ENCODE measurements at regions not wholly inside any gene's neighbourhood (a gene's known extent, or its start where the extent isn't known, plus 50 kb on each side); places are given as distances from the start of the nearest gene placed in this dataset.

DNA sequence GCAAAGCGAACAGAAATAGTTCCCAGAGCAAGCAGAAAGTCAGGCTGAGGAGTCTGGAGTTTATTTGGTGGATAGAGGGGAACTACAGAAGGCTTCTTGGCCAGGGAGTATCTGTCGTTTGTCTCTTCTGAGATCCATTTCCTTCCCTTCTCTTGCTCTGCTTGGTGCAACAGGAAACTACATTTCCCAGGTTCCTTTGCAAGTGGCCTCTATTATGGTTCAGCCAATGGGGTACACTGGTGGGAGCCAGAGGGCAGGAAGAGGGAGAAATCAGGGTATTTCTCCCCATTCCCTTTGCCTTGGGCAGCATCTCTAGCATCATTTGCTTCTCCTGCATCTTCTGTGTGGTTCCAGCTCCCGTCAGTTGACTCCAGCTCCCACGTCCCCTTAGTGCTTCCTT, 142.1 kb downstream of the BCOR start:
- Histone ChIP-seq H3K4me1 (ENCODE audit: insufficient read depth, low read length) (peaks cover 10% of the 10 kb centered on the region), H4K91ac (ENCODE audit: insufficient read length, low read depth, low read length) (no peak overlapping the region), H3K4ac (ENCODE audit: low read depth, low read length) (no peak overlapping the region), H2BK120ac (ENCODE audit: low read depth, low read length, poor library complexity, severe bottlenecking) (no peak overlapping the region), H2BK15ac (ENCODE audit: low read depth, low read length) (no peak overlapping the region), H3K14ac (ENCODE audit: insufficient read depth, low read length) (no peak overlapping the region), H3K79me1 (ENCODE audit: insufficient read depth, low read depth, low read length, poor library complexity, severe bottlenecking) (no peaks in the 10 kb centered on the region), H3T11ph (ENCODE audit: low read length) (no peak overlapping the region), H3K18ac (ENCODE audit: insufficient read length, low read depth, low read length) (no peak overlapping the region), H3K4me2 (ENCODE audit: insufficient read depth, insufficient read length, low read length) (no peak overlapping the region), H4K20me1 (ENCODE audit: control insufficient read depth, insufficient read depth, insufficient read length) (no peaks in the 10 kb centered on the region), H3K27ac (ENCODE audit: insufficient read length, low read depth, low read length) (no peak overlapping the region), H2AK5ac (ENCODE audit: insufficient read length, low read length) (no peak overlapping the region), H3K27me3 (ENCODE audit: insufficient read depth, low read length) (no peaks in the 10 kb centered on the region), H4K8ac (replicated peaks; ENCODE audit: insufficient read length, low read depth, low read length) (no peak overlapping the region), H2AFZ (ENCODE audit: low read length) (no peak overlapping the region), H3K56ac (ENCODE audit: insufficient read length, low read depth, low read length) (no peak overlapping the region), H2BK20ac (ENCODE audit: low read depth, low read length, poor library complexity, severe bottlenecking) (no peak overlapping the region), H3K79me2 (ENCODE audit: insufficient read depth, low read length) (no peaks in the 10 kb centered on the region), H2BK12ac (ENCODE audit: insufficient read length, low read depth, low read length) (no peak overlapping the region), H3K23ac (ENCODE audit: insufficient read length, low read depth, low read length) (no peak overlapping the region), H3K9me3 (ENCODE audit: control insufficient read depth, low read depth, low read length) (no peaks in the 10 kb centered on the region), H2BK5ac (ENCODE audit: insufficient read length, low read length) (no peak overlapping the region), H4K5ac (ENCODE audit: insufficient read length, low read depth, low read length) (no peak overlapping the region), H3K23me2 (ENCODE audit: insufficient read length, low read depth, low read length, poor library complexity, severe bottlenecking) (no peaks in the 10 kb centered on the region), H3K9ac (ENCODE audit: extremely low read depth, insufficient read length, low read length) (no peak overlapping the region)
- Mint-ChIP-seq H3K36me3 (ENCODE audit: insufficient read depth in 1 of 3, low read depth in 3 of 3) (peaks cover 0 to 5% (median 1%) of the 10 kb centered on the region in 3 experiments; a peak in 4 of 7 replicates), H3K9me3 (peaks cover 66 to 83% of the 10 kb centered on the region in 2 experiments), H3K4me3 (no peak overlapping the region; a peak in 1 of 5 replicates), H3K4me1 (peaks cover 22 to 32% of the 10 kb centered on the region in 2 experiments), H3K27ac (no peak overlapping the region), H3K27me3 (ENCODE audit: low read depth) (peaks cover 13% of the 10 kb centered on the region)
- TF ChIP-seq, protein P1, sequence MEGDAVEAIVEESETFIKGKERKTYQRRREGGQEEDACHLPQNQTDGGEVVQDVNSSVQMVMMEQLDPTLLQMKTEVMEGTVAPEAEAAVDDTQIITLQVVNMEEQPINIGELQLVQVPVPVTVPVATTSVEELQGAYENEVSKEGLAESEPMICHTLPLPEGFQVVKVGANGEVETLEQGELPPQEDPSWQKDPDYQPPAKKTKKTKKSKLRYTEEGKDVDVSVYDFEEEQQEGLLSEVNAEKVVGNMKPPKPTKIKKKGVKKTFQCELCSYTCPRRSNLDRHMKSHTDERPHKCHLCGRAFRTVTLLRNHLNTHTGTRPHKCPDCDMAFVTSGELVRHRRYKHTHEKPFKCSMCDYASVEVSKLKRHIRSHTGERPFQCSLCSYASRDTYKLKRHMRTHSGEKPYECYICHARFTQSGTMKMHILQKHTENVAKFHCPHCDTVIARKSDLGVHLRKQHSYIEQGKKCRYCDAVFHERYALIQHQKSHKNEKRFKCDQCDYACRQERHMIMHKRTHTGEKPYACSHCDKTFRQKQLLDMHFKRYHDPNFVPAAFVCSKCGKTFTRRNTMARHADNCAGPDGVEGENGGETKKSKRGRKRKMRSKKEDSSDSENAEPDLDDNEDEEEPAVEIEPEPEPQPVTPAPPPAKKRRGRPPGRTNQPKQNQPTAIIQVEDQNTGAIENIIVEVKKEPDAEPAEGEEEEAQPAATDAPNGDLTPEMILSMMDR (conservative IDR thresholded peaks at IDR 0.05) = no peak
- WGBS (ENCODE audit: extremely low coverage, insufficient read length, low lambda C conversion rate) = no CpG with 5 or more reads among the region's 4 CpGs
- no peak for DNase-seq

Measured in H9 (cell line).